GM20000 (cell line): ENCODE measurements at regions not wholly inside any gene's neighbourhood (a gene's known extent, or its start where the extent isn't known, plus 50 kb on each side); places are given as distances from the start of the nearest gene placed in this dataset.

Experiments
- DNase-seq: peaks from one replicate; pipeline ENCODE4 v3.0.0; 2012; ENCODE audit warnings: low spot score
- TF ChIP-seq, protein P1 (sequence below): IDR thresholded peaks from 2 replicates; pipeline ENCODE4 v1.5.1; 2012; ENCODE audit warnings: mild to moderate bottlenecking, control low read depth; ENCODE audit errors: extremely low read depth, missing control alignments

DNA sequence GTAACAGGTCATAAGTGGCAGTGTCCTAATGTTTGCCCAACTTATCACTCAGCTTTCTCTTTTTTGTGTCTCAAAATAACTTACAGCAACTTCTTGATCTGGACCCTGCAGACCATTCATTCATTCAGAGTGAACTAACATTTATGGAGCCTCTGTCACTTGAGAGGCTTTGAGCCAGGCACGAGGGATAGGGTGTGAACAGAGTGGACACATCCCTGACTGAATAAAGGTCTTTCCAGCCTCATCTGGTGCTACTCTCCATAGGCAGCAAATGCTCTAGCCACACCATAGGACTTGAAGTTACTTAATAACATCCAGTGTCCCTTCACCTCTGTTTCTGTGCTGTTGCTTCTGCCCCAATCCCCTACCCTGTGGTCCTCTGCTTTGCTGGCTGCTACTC lies 212.1 kb upstream of the FBN2 start:
- DNase-seq: no peak
- TF ChIP-seq, protein P1, sequence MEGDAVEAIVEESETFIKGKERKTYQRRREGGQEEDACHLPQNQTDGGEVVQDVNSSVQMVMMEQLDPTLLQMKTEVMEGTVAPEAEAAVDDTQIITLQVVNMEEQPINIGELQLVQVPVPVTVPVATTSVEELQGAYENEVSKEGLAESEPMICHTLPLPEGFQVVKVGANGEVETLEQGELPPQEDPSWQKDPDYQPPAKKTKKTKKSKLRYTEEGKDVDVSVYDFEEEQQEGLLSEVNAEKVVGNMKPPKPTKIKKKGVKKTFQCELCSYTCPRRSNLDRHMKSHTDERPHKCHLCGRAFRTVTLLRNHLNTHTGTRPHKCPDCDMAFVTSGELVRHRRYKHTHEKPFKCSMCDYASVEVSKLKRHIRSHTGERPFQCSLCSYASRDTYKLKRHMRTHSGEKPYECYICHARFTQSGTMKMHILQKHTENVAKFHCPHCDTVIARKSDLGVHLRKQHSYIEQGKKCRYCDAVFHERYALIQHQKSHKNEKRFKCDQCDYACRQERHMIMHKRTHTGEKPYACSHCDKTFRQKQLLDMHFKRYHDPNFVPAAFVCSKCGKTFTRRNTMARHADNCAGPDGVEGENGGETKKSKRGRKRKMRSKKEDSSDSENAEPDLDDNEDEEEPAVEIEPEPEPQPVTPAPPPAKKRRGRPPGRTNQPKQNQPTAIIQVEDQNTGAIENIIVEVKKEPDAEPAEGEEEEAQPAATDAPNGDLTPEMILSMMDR: no peak

DNA sequence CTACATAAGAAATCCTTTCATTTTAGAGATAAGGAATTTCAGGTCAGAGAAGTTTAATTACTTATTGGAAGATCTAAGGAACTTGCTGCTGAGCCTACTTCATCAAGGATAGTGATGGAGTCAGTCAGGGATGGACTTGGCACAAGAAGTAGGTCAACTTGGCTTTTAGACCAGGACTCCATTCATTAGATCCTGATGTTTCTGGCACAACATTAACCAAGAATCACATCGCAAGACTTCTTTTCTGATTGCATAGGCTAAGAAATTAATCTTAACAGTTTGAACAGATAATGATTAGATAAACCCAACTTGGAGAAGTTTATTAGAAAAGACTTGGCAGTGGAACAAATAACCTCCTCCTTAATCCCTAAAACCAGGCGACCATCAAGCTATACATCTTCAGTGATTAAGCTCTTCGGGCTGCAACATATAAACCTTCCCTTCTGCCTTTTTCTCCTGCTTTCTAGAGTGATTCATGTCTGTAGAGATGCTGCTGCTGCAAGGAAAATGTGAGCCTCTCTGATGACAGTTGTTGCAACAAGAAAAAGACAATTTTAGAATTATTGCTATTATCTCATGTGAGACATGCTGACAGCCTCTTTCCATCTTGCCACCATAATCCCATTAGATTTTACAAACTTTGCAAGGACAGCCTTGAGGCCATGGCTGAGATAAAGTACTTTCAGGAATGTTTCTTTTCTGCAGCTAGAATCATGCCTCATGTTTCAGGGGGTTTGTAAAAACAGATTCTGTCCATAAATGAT lies 207.9 kb upstream of the SLC27A6 start:
- TF ChIP-seq, protein P1: no peak
- no peak for DNase-seq

DNA sequence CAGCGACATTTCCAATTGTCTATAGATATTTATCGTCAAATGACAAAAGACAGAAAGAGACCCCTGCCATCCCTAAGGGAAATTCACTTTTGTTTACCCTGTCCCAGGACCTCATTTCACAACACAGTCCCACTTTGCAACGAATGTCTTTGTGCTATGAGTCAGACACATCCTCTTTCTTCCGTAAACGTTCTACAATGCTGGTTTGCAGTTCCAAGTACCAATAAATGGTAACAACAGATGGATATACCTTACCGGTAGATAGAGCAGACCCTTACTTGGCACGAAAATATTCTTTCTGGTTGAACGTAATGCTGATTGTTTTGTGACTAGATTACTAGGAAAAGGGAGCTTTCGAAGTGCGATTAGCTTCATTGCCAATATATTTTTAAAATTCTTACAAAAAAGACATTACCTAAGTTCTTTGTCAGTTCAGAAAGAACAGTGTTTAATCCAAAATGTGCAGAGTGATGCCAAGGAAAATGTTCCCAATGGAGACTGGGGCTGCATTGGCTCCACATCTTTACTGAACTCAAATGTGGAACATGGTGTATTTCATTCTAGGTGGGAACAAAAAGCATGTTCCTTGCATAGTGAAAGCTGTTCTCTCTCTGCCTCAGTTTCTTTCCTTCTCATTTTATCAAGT lies 202.5 kb upstream of the SLC27A6 start:
- DNase-seq: no peak
- TF ChIP-seq, protein P1: no peak

- TF ChIP-seq, protein P1: no peak
- no peak for DNase-seq
Observed at GRCh38 chr5:128763321-128763720, 202.0 kb upstream of the SLC27A6 start.

DNA sequence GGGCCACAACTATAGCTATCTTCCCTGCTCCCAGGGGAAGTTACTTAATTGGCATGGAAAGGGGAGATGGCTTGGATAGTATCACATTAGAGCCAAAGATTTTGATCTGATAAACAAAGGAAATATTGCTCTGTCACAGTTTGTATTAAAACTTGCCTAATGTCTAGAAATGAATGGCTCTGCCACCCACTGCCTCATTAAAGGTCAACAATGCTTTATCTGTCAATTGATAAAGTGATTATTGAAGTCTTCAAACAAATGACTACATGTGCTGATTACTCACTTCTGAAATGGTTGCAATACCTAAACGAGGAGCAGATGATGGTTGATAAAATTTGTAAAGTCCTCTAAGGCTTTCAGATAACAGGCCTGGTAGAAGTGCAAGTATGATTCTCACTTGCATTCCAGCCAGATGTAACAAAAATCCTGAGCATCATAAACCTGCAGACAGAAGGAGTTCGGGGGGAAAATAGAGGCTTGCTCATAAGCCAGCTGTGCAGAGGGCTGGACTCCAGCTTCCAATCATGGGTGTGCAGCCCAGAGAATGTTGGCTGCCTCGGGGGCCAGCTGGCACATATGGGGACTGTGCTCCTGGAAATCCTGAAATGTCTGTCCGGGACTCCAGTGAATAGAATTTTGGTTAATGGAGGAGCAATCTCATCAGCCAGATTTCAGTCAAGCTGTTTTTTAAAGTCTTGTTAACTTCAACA lies 200.5 kb upstream of the SLC27A6 start:
- DNase-seq: no peak
- TF ChIP-seq, protein P1: no peak

DNA sequence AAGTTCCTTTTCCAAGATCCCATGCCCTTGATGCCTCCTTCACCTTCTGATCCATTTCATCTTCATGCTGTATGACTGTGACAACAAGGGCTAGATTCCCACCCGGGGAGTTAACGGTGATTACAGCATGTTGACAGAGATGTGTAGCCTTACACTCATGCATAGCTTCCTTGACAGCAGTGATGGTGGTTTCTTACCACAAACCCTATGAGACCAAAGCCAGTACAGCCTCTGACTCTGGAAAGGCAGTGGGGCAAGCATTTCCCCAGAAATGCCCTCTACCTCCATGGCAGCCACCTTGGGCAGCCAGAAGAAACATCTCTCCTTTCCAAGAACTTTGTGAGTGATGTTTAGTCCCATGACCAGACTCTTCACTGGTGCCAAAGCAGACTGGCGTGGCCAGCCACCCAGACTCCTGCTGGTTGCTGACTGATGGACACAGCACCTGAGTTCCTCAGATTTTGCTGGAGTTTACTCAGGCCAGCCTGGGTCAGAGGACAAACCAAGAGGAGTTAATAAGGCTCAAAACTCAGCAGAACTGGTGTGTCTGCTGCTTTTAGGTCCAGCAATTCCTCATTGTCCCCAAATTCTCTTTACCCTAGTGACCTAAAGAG lies 199.7 kb upstream of the SLC27A6 start:
- DNase-seq: no peak
- TF ChIP-seq, protein P1: no peak
